ENCODE measurements at regions not wholly inside any gene's neighbourhood (a gene's known extent, or its start where the extent isn't known, plus 50 kb on each side); places are given as distances from the start of the nearest gene placed in this dataset.

GRCh38 chr13:74620711-74621110 lies 486.5 kb upstream of the KLF12 start:
- no TSS peak for BruUV-seq (replicated peaks)
- intact Hi-C loops (cut with micrococcal nuclease; ENCODE audit: unreplicated experiment), result no loop called here

More at GRCh38 chr13:74620711-74621110, 486.5 kb upstream of the KLF12 start:
- TF ChIP-seq BMI1 (IDR thresholded peaks at IDR 0.05; ENCODE audit: borderline replicate concordance), result no peak
- TF ChIP-seq GATAD2B (conservative IDR thresholded peaks at IDR 0.05; ENCODE audit: low read depth), result no peak
- no peak for TF ChIP-seq MYC (IDR thresholded peaks at IDR 0.05; ENCODE audit: insufficient read depth, insufficient read length, insufficient replicate concordance, low read length, severe bottlenecking)
- no peak for TF ChIP-seq IRF5 (IDR thresholded peaks at IDR 0.05; ENCODE audit: borderline replicate concordance)
- no peak for TF ChIP-seq NRF1 (conservative IDR thresholded peaks at IDR 0.05; ENCODE audit: low read depth, low read length)
- TF ChIP-seq CBX3 (IDR thresholded peaks at IDR 0.05; ENCODE audit: borderline replicate concordance, low read depth), result no peak
- no peak for TF ChIP-seq RFX5 (IDR thresholded peaks at IDR 0.05; ENCODE audit: low read depth, low read length)
- TF ChIP-seq TARDBP (IDR thresholded peaks at IDR 0.05; ENCODE audit: borderline replicate concordance), result no peak
- TF ChIP-seq ZNF384 (IDR thresholded peaks at IDR 0.05; ENCODE audit: borderline replicate concordance, low read depth, low read length), result no peak
- no peak for TF ChIP-seq SIN3A (IDR thresholded peaks at IDR 0.05; ENCODE audit: low read depth, low read length)
- TF ChIP-seq ATF3 (IDR thresholded peaks at IDR 0.05; ENCODE audit: borderline replicate concordance, extremely low read depth, low read depth, low read length), result no peak
- TF ChIP-seq KDM1A (IDR thresholded peaks at IDR 0.05; ENCODE audit: borderline replicate concordance), result no peak
- no peak for TF ChIP-seq KAT2A (conservative IDR thresholded peaks at IDR 0.05; ENCODE audit: control insufficient read depth, low read depth, low read length)
- no peak for TF ChIP-seq POLR2AphosphoS5 (IDR thresholded peaks at IDR 0.05; ENCODE audit: low read length)
- no peak for TF ChIP-seq RELB (IDR thresholded peaks at IDR 0.05; ENCODE audit: low read depth)
- no peak for TF ChIP-seq FOXM1 (IDR thresholded peaks at IDR 0.05; ENCODE audit: low read depth, low read length)
- TF ChIP-seq POLR2A (IDR thresholded peaks at IDR 0.05; ENCODE audit: low read depth, low read length), result no peak
- FAIRE-seq (no peak), ATAC-seq (no peak), DNase-seq (ENCODE audit: low read depth, low spot score) (no peak)
- ChIA-PET SMC1A (ENCODE audit: uncharacterized antibody, unreplicated experiment) (no interaction called here), CTCF (no interaction called here), POLR2A (no interaction called here), RAD21 (ENCODE audit: unreplicated experiment) (no interaction called here)
- H3K9me3 ChIP-seq (replicated peaks; ENCODE audit: control insufficient read depth, insufficient read depth, low read length), result no peaks in the 10 kb centered on the region
- no peak overlapping the region for H3K27ac ChIP-seq (ENCODE audit: control insufficient read depth, insufficient read depth)
- no peaks in the 10 kb centered on the region for H3K36me3 ChIP-seq (ENCODE audit: control insufficient read depth in 2 of 2, insufficient read depth in 2 of 2, low read length in 1 of 2)
- H2AFZ ChIP-seq (ENCODE audit: control insufficient read depth, low read depth, low read length), result no peak overlapping the region
- no peaks in the 10 kb centered on the region for H3K4me1 ChIP-seq (ENCODE audit: control insufficient read depth, insufficient read depth, low read length)
- H4K20me1 ChIP-seq (ENCODE audit: control insufficient read depth, insufficient read depth), result no peaks in the 10 kb centered on the region
- no peak overlapping the region for H3K9ac ChIP-seq (ENCODE audit: control insufficient read depth, insufficient read depth, low read length)
- H3K27me3 ChIP-seq (replicated peaks in 1 of 2; ENCODE audit: control insufficient read depth in 2 of 2, insufficient read depth in 2 of 2, low read length in 1 of 2), result no peaks in the 10 kb centered on the region
- H3K4me2 ChIP-seq (ENCODE audit: control insufficient read depth, insufficient read depth), result no peak overlapping the region
- in situ Hi-C loops (cut with MboI), result no loop called here
- no peaks in the 10 kb centered on the region for H3K79me2 ChIP-seq (ENCODE audit: control insufficient read depth, insufficient read depth, low read length)
- 28% methylated on average over 2 of the region's 2 CpGs for WGBS (ENCODE audit: insufficient coverage, insufficient replicate concordance, low lambda C conversion rate, missing lambda C conversion rate)
- H3K4me3 ChIP-seq, result no peak overlapping the region
